ENCODE measurements at regions not wholly inside any gene's neighbourhood (a gene's known extent, or its start where the extent isn't known, plus 50 kb on each side); places are given as distances from the start of the nearest gene placed in this dataset.

DNA sequence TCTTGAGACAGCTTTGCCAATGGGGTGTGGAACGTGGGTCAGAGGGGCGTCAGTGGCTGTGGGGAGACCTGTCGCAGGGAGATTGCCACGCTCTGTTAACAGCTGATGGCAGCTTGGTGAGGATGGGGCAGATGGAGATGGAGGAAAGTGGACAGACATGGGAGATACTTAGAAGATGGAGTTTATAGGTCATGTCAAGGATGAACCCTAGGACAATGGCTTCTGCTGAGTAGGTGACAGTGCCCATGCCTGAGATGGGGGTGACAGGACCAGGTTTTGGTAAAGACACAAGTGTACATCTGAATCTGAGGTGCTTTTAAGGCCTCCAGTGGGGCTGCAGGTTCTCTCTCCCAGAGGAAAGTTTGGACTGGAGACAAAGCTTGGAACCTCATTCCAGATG, 51.5 kb upstream of the ACCSL start:
- no peaks in the 10 kb centered on the region for H3K9me3 ChIP-seq (ENCODE audit: control insufficient read depth in 1 of 2, insufficient read depth in 1 of 2, low read depth in 1 of 2, low read length in 2 of 2)
- CTCF ChIA-PET: interaction anchor here (1.1 kb wide), 1 partner anchor 8 kb away, joined by 3 read pairs; no protein-coding TSS in a partner anchor
- H4K20me1 ChIP-seq (ENCODE audit: insufficient read depth): no peaks in the 10 kb centered on the region
- no peaks in the 10 kb centered on the region for H3K9me2 ChIP-seq (ENCODE audit: insufficient read depth)
- 0 out of 2 replicates have a peak, but pooled peaks cover 2% of the 10 kb centered on the region for H3K27me3 ChIP-seq (ENCODE audit: insufficient read depth, low read length)
- no peak overlapping the region for H3K4me3 ChIP-seq (replicated peaks in 1 of 2; ENCODE audit: low read depth in 1 of 2, low read length in 2 of 2)
- POLR2A ChIA-PET: interaction anchor here (0.6 kb wide), 1 partner anchor 1848 kb away, joined by 4 read pairs; no protein-coding TSS in a partner anchor
- no peaks in the 10 kb centered on the region for H3K36me3 ChIP-seq (ENCODE audit: control insufficient read depth in 1 of 2, insufficient read depth in 2 of 2, low read length in 2 of 2)
- no peaks in the 10 kb centered on the region for H3K4me1 ChIP-seq (ENCODE audit: control insufficient read depth in 1 of 2, insufficient read depth in 2 of 2, low read length in 2 of 2)
- BruUV-seq (replicated peaks): no TSS peak
- ATAC-seq (no peak), DNase-seq (ENCODE audit: low read depth, low spot score) (no peak)
- intact Hi-C loops (cut with micrococcal nuclease): no loop called here
- RAD21 ChIA-PET (ENCODE audit: low non-redundant PET in 1 of 2, low total read pairs in 2 of 2, uncharacterized antibody in 2 of 2, unreplicated experiment in 2 of 2): no interaction called here
- H2AFZ ChIP-seq (ENCODE audit: low read depth, low read length, poor library complexity, severe bottlenecking): no peak overlapping the region
- H3K9ac ChIP-seq (ENCODE audit: low read length): no peak overlapping the region
- H3K79me2 ChIP-seq (ENCODE audit: insufficient read depth, low read length): no peaks in the 10 kb centered on the region
- TF ChIP-seq EZH2phosphoT487 (IDR thresholded peaks at IDR 0.05; ENCODE audit: borderline replicate concordance) (no peak), YY1 (IDR thresholded peaks at IDR 0.05; ENCODE audit: extremely low read depth, insufficient replicate concordance, low read depth, low read length) (no peak)
- no peak overlapping the region for H3K4me2 ChIP-seq (ENCODE audit: low read length)
- no peak overlapping the region for H3K27ac ChIP-seq (ENCODE audit: low read depth, low read length)

DNA sequence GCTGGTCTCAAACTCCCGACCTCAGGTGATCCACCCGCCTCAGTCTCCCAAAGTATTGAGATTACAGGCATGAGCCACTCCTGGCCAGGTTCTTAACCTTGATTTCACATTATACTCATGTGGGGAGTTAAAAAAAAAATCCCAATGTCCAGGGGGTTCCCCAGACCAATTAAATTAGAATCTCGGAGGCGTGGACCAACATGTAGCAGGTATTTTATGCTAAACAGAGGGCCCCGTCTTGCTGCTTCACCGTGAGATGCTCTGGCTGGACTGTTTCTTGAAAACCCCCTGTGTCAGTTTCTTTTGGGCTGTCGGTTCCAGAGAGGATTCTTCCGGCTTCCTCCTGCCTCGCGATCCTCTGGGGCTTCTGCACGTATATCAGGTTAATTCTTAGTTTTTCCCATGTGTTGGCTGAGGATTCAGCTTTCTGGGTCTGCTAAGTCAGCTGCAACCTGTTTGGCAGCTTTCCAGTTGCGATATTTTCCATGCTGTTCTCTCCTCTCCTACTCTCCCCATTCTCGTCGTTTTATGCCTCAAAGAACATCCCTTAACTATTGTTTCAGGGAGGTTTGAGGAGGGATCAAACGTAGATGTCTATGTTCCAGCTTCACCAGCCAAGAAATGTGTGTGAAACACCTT, 50.6 kb upstream of the ACCSL start:
- Histone ChIP-seq H3K4me3 (replicated peaks in 1 of 2; ENCODE audit: low read depth in 1 of 2, low read length in 2 of 2) (no peak overlapping the region), H3K4me1 (ENCODE audit: control insufficient read depth in 1 of 2, insufficient read depth in 2 of 2, low read length in 2 of 2) (no peaks in the 10 kb centered on the region), H3K9me3 (ENCODE audit: control insufficient read depth in 1 of 2, insufficient read depth in 1 of 2, low read depth in 1 of 2, low read length in 2 of 2) (no peaks in the 10 kb centered on the region), H3K9ac (ENCODE audit: low read length) (no peak overlapping the region), H4K20me1 (ENCODE audit: insufficient read depth) (no peaks in the 10 kb centered on the region), H3K4me2 (ENCODE audit: low read length) (no peak overlapping the region), H3K36me3 (ENCODE audit: control insufficient read depth in 1 of 2, insufficient read depth in 2 of 2, low read length in 2 of 2) (no peaks in the 10 kb centered on the region), H3K79me2 (ENCODE audit: insufficient read depth, low read length) (no peaks in the 10 kb centered on the region), H2AFZ (ENCODE audit: low read depth, low read length, poor library complexity, severe bottlenecking) (no peak overlapping the region), H3K27me3 (ENCODE audit: insufficient read depth, low read length) (0 out of 2 replicates have a peak, but pooled peaks cover 2% of the 10 kb centered on the region), H3K27ac (ENCODE audit: low read depth, low read length) (no peak overlapping the region), H3K9me2 (ENCODE audit: insufficient read depth) (no peaks in the 10 kb centered on the region)
- ChIA-PET CTCF (interaction anchor here (1.1 kb wide), 1 partner anchor 9 kb away, joined by 3 read pairs; no protein-coding TSS in a partner anchor), RAD21 (ENCODE audit: low non-redundant PET in 1 of 2, low total read pairs in 2 of 2, uncharacterized antibody in 2 of 2, unreplicated experiment in 2 of 2) (no interaction called here), POLR2A (interaction anchor here (0.6 kb wide), 1 partner anchor 1847 kb away, joined by 4 read pairs; no protein-coding TSS in a partner anchor)
- TF ChIP-seq POLR2AphosphoS5 (IDR thresholded peaks at IDR 0.05; ENCODE audit: low read depth, low read length): no peak
- no peak for TF ChIP-seq POLR2A (IDR thresholded peaks at IDR 0.05; ENCODE audit: borderline replicate concordance, extremely low read depth, insufficient read depth, insufficient read length)
- TF ChIP-seq SP1 (IDR thresholded peaks at IDR 0.05; ENCODE audit: low read depth): no peak
- TF ChIP-seq CBX3 (IDR thresholded peaks at IDR 0.05; ENCODE audit: low read depth): no peak
- no peak for TF ChIP-seq ELF1 (IDR thresholded peaks at IDR 0.05; ENCODE audit: borderline replicate concordance, low read depth)
- TF ChIP-seq, protein P1, sequence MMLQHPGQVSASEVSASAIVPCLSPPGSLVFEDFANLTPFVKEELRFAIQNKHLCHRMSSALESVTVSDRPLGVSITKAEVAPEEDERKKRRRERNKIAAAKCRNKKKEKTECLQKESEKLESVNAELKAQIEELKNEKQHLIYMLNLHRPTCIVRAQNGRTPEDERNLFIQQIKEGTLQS (IDR thresholded peaks at IDR 0.05): no peak
- TF ChIP-seq JUND (IDR thresholded peaks at IDR 0.05): no peak
- TF ChIP-seq TCF7L2 (IDR thresholded peaks at IDR 0.05; ENCODE audit: borderline replicate concordance, extremely low read depth, insufficient read depth, insufficient read length): no peak
- TF ChIP-seq ZNF274 (IDR thresholded peaks at IDR 0.05; ENCODE audit: low read depth, low read length): no peak
- TF ChIP-seq, protein P2, sequence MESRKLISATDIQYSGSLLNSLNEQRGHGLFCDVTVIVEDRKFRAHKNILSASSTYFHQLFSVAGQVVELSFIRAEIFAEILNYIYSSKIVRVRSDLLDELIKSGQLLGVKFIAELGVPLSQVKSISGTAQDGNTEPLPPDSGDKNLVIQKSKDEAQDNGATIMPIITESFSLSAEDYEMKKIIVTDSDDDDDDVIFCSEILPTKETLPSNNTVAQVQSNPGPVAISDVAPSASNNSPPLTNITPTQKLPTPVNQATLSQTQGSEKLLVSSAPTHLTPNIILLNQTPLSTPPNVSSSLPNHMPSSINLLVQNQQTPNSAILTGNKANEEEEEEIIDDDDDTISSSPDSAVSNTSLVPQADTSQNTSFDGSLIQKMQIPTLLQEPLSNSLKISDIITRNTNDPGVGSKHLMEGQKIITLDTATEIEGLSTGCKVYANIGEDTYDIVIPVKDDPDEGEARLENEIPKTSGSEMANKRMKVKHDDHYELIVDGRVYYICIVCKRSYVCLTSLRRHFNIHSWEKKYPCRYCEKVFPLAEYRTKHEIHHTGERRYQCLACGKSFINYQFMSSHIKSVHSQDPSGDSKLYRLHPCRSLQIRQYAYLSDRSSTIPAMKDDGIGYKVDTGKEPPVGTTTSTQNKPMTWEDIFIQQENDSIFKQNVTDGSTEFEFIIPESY (IDR thresholded peaks at IDR 0.05; ENCODE audit: extremely low read depth, insufficient replicate concordance, low read length): no peak
- no peak for TF ChIP-seq YY1 (IDR thresholded peaks at IDR 0.05; ENCODE audit: extremely low read depth, insufficient replicate concordance, low read depth, low read length)
- no peak for DNase-seq (ENCODE audit: low read depth, low spot score)
- no peak for ATAC-seq
- intact Hi-C loops (cut with micrococcal nuclease): no loop called here
- no TSS peak for BruUV-seq (replicated peaks)
